ENCODE measurements at regions not wholly inside any gene's neighbourhood (a gene's known extent, or its start where the extent isn't known, plus 50 kb on each side); places are given as distances from the start of the nearest gene placed in this dataset.
A peak's percentile ranks its signal among the peaks of the same experiment; 100 is the strongest.

DNA sequence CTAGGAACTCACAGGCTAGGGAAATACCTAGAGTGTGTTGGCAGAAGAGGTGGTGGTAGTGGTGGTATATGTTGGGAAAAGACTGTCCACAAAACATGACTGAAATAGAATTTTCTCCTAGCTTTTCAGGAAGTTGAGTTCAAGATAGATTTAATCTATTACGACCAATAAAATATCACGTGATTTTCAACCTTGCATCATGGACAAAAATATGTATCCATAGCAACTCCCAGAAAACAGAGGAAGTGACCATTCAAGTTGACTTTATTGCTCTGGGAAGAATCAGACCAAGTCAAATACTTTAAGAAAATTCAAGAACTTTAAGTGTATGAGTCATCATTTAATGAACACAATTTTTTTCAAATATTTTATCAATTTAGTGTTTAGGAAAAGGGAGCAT is 347.0 kb upstream of the ZNF385D start:
- H3K4me3 ChIP-seq (ENCODE audit: low read length) = no peak overlapping the region
- no CpG with 5 or more reads among the region's 2 CpGs for WGBS (ENCODE audit: insufficient coverage)

DNA sequence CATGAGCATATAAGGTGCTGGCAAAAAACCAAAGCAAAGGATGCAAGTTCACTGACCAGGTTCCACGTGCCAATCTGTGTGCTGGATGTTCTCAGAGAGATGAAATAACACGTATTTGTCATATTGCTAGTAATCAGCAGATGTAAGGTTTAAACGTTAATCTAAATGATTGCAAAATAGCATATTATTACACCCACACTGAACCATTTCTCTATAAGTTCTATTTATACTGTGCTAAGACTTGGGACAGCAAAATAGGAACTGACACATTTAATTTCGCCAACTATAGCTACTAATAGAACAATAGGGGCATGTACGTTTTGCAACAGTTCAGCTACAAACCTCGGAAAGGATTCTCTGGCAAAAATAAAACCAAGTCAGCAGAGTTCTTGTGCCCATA is 350.3 kb upstream of the ZNF385D start:
- Histone ChIP-seq H3K4me3 (ENCODE audit: low read length) (no peak overlapping the region), H3K9me3 (replicated peaks; ENCODE audit: control insufficient read depth, low read depth, low read length) (no peaks in the 10 kb centered on the region), H3K36me3 (ENCODE audit: control insufficient read depth, insufficient read depth, low read length) (no peaks in the 10 kb centered on the region), H3K27me3 (ENCODE audit: control insufficient read depth, insufficient read depth, low read length) (no peaks in the 10 kb centered on the region), H3K4me1 (ENCODE audit: control insufficient read depth, insufficient read depth, low read length) (no peaks in the 10 kb centered on the region), H3K27ac (ENCODE audit: low read length) (no peak overlapping the region)
- WGBS (ENCODE audit: insufficient coverage) = no CpG with 5 or more reads among the region's 6 CpGs
- DNase-seq = no peak

More for the DNA sequence above, 347.0 kb upstream of the ZNF385D start:
- Histone ChIP-seq H3K9me3 (replicated peaks; ENCODE audit: control insufficient read depth, low read depth, low read length) (no peaks in the 10 kb centered on the region), H3K4me1 (ENCODE audit: control insufficient read depth, insufficient read depth, low read length) (no peaks in the 10 kb centered on the region), H3K27ac (ENCODE audit: low read length) (no peak overlapping the region), H3K27me3 (ENCODE audit: control insufficient read depth, insufficient read depth, low read length) (no peaks in the 10 kb centered on the region), H3K36me3 (ENCODE audit: control insufficient read depth, insufficient read depth, low read length) (no peaks in the 10 kb centered on the region)
- no peak for DNase-seq

- H3K4me1 ChIP-seq (ENCODE audit: control insufficient read depth, insufficient read depth, low read length) = no peaks in the 10 kb centered on the region
- no peak overlapping the region for H3K27ac ChIP-seq (ENCODE audit: low read length)
- H3K36me3 ChIP-seq (ENCODE audit: control insufficient read depth, insufficient read depth, low read length) = no peaks in the 10 kb centered on the region
- H3K27me3 ChIP-seq (ENCODE audit: control insufficient read depth, insufficient read depth, low read length) = no peaks in the 10 kb centered on the region
- DNase-seq = no peak
- no CpG with 5 or more reads among the region's 1 CpG for WGBS (ENCODE audit: insufficient coverage)
- no peaks in the 10 kb centered on the region for H3K9me3 ChIP-seq (replicated peaks; ENCODE audit: control insufficient read depth, low read depth, low read length)
- no peak overlapping the region for H3K4me3 ChIP-seq (ENCODE audit: low read length)
Measured at GRCh38 chr3:22101811-22102210, 350.8 kb upstream of the ZNF385D start.

DNA sequence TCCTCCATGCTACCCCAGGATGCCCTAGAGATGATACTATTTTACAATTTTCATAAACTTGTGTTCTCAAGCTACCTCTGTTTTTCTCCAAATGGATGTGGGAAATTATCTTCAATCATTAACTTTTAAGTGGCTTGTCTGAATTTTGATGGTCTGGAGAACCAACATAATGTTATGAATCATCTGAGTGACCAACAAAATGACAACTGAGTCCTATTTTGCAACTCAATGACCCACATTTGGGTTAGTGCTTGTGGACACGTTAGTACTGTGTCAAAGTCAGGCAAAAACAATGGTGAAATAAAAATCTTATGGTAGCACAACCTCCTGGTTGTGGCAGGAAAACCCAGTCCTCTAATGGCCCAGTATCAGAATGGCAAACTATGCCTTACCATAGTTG is 352.4 kb upstream of the ZNF385D start:
- Histone ChIP-seq H3K9me3 (replicated peaks; ENCODE audit: control insufficient read depth, low read depth, low read length) (no peaks in the 10 kb centered on the region), H3K4me3 (ENCODE audit: low read length) (no peak overlapping the region), H3K4me1 (ENCODE audit: control insufficient read depth, insufficient read depth, low read length) (no peaks in the 10 kb centered on the region), H3K36me3 (ENCODE audit: control insufficient read depth, insufficient read depth, low read length) (no peaks in the 10 kb centered on the region), H3K27ac (ENCODE audit: low read length) (no peak overlapping the region), H3K27me3 (ENCODE audit: control insufficient read depth, insufficient read depth, low read length) (no peaks in the 10 kb centered on the region)
- no CpG with 5 or more reads among the region's 1 CpG for WGBS (ENCODE audit: insufficient coverage)
- no peak for DNase-seq

DNA sequence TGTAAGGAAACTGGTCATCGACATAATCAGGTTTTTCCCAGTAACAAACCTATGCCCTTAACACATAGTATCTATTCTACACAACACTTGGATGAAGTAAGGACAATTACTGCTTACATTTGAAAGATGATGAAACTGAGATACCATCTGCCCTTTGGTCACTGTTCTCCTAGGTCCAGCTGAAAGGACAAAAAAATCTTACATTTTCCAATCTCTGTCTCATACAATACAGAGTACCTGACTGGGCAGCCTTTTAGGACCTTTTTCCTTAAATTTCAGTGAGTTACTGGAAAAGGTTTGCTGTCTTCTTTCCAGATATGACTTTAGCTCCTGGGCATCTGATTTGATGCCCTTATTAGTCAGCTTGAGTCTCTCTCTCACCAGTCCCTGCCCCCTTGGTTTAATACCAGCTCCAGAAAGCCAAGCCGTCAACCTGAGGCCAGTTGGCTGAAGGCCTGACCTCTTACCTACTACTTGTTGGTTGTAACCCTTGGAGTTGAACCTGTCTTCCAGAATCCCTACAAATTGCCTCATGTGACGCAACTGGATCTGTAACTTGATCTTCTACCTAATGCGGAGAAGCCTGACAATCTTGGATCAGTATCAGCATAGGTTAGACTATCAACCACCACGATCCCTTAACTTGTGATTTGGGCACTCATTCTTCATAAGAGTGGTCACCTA is 355.3 kb upstream of the ZNF385D start:
- Histone ChIP-seq H3K4me3 (ENCODE audit: low read length) (no peak overlapping the region), H3K27me3 (ENCODE audit: control insufficient read depth, insufficient read depth, low read length) (no peaks in the 10 kb centered on the region), H3K9me3 (replicated peaks; ENCODE audit: control insufficient read depth, low read depth, low read length) (no peaks in the 10 kb centered on the region), H3K27ac (ENCODE audit: low read length) (no peak overlapping the region), H3K4me1 (ENCODE audit: control insufficient read depth, insufficient read depth, low read length) (no peaks in the 10 kb centered on the region), H3K36me3 (ENCODE audit: control insufficient read depth, insufficient read depth, low read length) (no peaks in the 10 kb centered on the region)
- no peak for DNase-seq
- WGBS (ENCODE audit: insufficient coverage) = 90% methylated on average over 2 of the region's 5 CpGs

- no peak for DNase-seq
- Histone ChIP-seq H3K27ac (ENCODE audit: low read length) (no peak overlapping the region), H3K4me1 (ENCODE audit: control insufficient read depth, insufficient read depth, low read length) (no peaks in the 10 kb centered on the region), H3K4me3 (ENCODE audit: low read length) (no peak overlapping the region), H3K36me3 (ENCODE audit: control insufficient read depth, insufficient read depth, low read length) (no peaks in the 10 kb centered on the region), H3K27me3 (ENCODE audit: control insufficient read depth, insufficient read depth, low read length) (no peaks in the 10 kb centered on the region), H3K9me3 (replicated peaks; ENCODE audit: control insufficient read depth, low read depth, low read length) (no peaks in the 10 kb centered on the region)
- WGBS (ENCODE audit: insufficient coverage) = 100% methylated on average over 2 of the region's 5 CpGs
Measured at GRCh38 chr3:22111226-22111625, 360.2 kb upstream of the ZNF385D start.

- Histone ChIP-seq H3K4me1 (ENCODE audit: control insufficient read depth, insufficient read depth, low read length) (no peaks in the 10 kb centered on the region), H3K36me3 (ENCODE audit: control insufficient read depth, insufficient read depth, low read length) (no peaks in the 10 kb centered on the region), H3K4me3 (ENCODE audit: low read length) (no peak overlapping the region), H3K27me3 (ENCODE audit: control insufficient read depth, insufficient read depth, low read length) (no peaks in the 10 kb centered on the region), H3K27ac (ENCODE audit: low read length) (no peak overlapping the region), H3K9me3 (replicated peaks; ENCODE audit: control insufficient read depth, low read depth, low read length) (no peaks in the 10 kb centered on the region)
- WGBS (ENCODE audit: insufficient coverage) = no CpG with 5 or more reads among the region's 3 CpGs
- DNase-seq = no peak
Measured at GRCh38 chr3:22113453-22113852, 362.4 kb upstream of the ZNF385D start.

- H3K4me1 ChIP-seq (ENCODE audit: control insufficient read depth, insufficient read depth, low read length) = no peaks in the 10 kb centered on the region
- no peaks in the 10 kb centered on the region for H3K27me3 ChIP-seq (ENCODE audit: control insufficient read depth, insufficient read depth, low read length)
- WGBS (ENCODE audit: insufficient coverage) = no CpG with 5 or more reads among the region's 4 CpGs
- H3K4me3 ChIP-seq (ENCODE audit: low read length) = no peak overlapping the region
- no peaks in the 10 kb centered on the region for H3K36me3 ChIP-seq (ENCODE audit: control insufficient read depth, insufficient read depth, low read length)
- H3K9me3 ChIP-seq (replicated peaks; ENCODE audit: control insufficient read depth, low read depth, low read length) = no peaks in the 10 kb centered on the region
- H3K27ac ChIP-seq (ENCODE audit: low read length) = no peak overlapping the region
- no peak for DNase-seq
Measured at GRCh38 chr3:22115581-22115980, 364.6 kb upstream of the ZNF385D start.

DNA sequence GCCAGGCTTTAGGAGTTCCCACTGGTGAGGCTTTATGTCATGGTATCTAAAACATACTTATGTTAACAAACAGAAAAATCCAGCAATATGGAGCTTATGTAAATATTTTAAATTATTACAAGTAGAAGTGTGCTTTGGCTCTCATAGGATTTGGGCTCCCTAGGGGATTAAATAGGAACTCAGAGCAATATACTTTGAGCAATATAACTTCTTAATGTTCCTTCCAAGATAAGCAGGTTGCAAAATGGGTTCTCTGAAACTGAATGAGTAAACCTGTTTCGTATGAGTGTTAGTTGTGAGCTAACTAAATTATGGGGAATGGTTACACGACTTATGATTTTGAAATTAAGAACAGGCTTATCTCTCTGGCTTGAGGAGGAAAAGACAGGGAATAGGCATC is 366.1 kb upstream of the ZNF385D start:
- Histone ChIP-seq H3K27ac (ENCODE audit: low read length) (no peak overlapping the region), H3K4me3 (ENCODE audit: low read length) (no peak overlapping the region), H3K9me3 (replicated peaks; ENCODE audit: control insufficient read depth, low read depth, low read length) (no peaks in the 10 kb centered on the region), H3K27me3 (ENCODE audit: control insufficient read depth, insufficient read depth, low read length) (no peaks in the 10 kb centered on the region), H3K4me1 (ENCODE audit: control insufficient read depth, insufficient read depth, low read length) (no peaks in the 10 kb centered on the region), H3K36me3 (ENCODE audit: control insufficient read depth, insufficient read depth, low read length) (no peaks in the 10 kb centered on the region)
- 86% methylated on average over 2 of the region's 2 CpGs for WGBS (ENCODE audit: insufficient coverage)
- no peak for DNase-seq

GRCh38 chr3:22117751-22118346 is 366.8 kb upstream of the ZNF385D start:
- no peaks in the 10 kb centered on the region for H3K9me3 ChIP-seq (replicated peaks; ENCODE audit: control insufficient read depth, low read depth, low read length)
- no CpG with 5 or more reads among the region's 5 CpGs for WGBS (ENCODE audit: insufficient coverage)
- no peaks in the 10 kb centered on the region for H3K27me3 ChIP-seq (ENCODE audit: control insufficient read depth, insufficient read depth, low read length)
- no peaks in the 10 kb centered on the region for H3K36me3 ChIP-seq (ENCODE audit: control insufficient read depth, insufficient read depth, low read length)
- no peak overlapping the region for H3K4me3 ChIP-seq (ENCODE audit: low read length)
- H3K4me1 ChIP-seq (ENCODE audit: control insufficient read depth, insufficient read depth, low read length) = no peaks in the 10 kb centered on the region
- peak; percentile 75 for DNase-seq
- H3K27ac ChIP-seq (ENCODE audit: low read length) = no peak overlapping the region

DNA sequence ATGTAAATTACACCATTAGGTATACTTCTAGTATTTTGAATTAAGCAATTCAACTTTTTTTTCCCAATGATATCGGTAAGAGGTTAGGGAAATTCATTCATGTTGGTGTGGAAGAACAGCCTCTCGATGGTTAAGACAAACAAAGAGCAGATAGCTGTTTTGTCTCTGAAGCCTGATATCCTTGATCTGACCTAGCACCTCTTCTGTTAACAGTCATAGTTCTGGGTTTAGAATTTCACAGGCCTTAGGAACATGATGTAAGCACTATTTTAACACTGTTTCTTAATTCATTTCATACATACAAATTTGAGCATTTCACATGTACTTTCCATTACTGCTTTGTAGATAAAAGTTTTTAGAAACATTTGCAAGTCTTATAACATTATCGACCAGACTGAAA is 367.5 kb upstream of the ZNF385D start:
- Histone ChIP-seq H3K36me3 (ENCODE audit: control insufficient read depth, insufficient read depth, low read length) (no peaks in the 10 kb centered on the region), H3K4me3 (ENCODE audit: low read length) (no peak overlapping the region), H3K27me3 (ENCODE audit: control insufficient read depth, insufficient read depth, low read length) (no peaks in the 10 kb centered on the region), H3K9me3 (replicated peaks; ENCODE audit: control insufficient read depth, low read depth, low read length) (no peaks in the 10 kb centered on the region), H3K27ac (ENCODE audit: low read length) (no peak overlapping the region), H3K4me1 (ENCODE audit: control insufficient read depth, insufficient read depth, low read length) (no peaks in the 10 kb centered on the region)
- no peak for DNase-seq
- WGBS (ENCODE audit: insufficient coverage) = no CpG with 5 or more reads among the region's 3 CpGs
